ENCODE measurements at regions not wholly inside any gene's neighbourhood (a gene's known extent, or its start where the extent isn't known, plus 50 kb on each side); places are given as distances from the start of the nearest gene placed in this dataset.

DNA sequence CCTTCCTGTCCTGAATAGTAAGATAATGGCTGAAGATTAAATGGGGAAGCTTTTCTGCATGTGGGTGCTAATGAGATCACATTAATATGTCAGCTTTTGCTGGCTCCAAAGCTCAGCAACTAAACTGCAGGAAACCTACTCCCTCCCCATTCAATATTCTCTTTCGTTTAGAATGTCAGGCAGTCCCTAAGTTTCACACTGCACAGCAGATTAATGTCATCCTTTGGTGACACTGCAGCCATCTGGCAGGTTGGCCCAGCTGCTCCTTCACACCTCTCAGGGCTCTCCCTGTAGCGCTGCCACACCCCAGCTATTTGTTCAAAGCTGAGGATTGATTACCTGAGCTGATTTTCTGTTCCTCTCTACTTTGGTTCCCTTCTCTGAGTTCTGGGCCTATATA, 110.5 kb downstream of the KDR start:
- TF ChIP-seq CTCF (IDR thresholded peaks at IDR 0.05) = no peak
- TF ChIP-seq POLR2A (IDR thresholded peaks at IDR 0.05) = no peak
